Limb (tissue), 2 donors: ENCODE measurements at regions not wholly inside any gene's neighbourhood (a gene's known extent, or its start where the extent isn't known, plus 50 kb on each side); places are given as distances from the start of the nearest gene placed in this dataset.
"Not testable (repeated sequence)": the region's sequence is repeated elsewhere in the genome, so short reads cannot be mapped to it uniquely, and the experiment has no call there.

Experiments
- DNase-seq, 2 donors: peaks; one replicate each; pipeline ENCODE4 v3.0.0-alpha.2; 2016; ENCODE audit errors: extremely low spot score in 2 of 2

DNA sequence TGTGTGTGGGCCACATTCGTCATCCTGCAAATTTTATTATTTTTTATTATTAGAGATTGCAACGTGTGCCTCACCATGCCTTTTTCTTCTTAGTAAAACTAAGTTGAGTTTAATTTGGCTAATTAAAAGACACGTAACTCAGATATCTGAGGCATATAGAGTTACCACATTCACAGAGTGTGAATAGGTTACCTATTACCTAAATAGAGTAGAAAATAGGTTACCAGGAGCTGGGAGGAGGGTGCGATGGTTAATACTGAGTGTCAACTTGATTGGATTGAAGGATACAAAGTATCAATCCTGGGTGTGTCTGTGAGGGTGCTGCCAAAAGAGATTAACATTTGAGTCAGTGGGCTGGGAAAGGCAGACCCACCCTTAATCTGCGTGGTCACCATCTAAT, 116.3 kb upstream of the CARD11 start:
- not testable (repeated sequence) for DNase-seq

DNA sequence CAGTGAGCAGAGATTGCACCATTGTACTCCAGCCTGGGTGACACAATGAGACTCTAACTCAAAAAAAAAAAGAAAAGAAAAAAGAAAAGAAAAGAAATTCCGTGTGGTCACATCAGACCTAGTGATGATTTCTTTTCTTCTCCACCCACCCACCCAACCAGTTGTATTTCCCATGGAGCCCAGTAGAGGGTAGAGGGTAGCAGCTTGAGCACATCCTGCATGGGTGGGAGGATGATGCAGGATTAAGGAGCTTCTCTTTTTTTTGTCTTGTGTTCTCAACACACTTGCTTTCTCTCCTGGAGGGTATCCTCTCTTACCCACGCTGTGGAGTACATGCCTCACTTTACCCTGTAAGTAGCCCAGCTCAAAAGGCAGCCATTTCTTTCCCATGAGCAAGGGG, 118.6 kb upstream of the CARD11 start:
- DNase-seq: no peak

DNA sequence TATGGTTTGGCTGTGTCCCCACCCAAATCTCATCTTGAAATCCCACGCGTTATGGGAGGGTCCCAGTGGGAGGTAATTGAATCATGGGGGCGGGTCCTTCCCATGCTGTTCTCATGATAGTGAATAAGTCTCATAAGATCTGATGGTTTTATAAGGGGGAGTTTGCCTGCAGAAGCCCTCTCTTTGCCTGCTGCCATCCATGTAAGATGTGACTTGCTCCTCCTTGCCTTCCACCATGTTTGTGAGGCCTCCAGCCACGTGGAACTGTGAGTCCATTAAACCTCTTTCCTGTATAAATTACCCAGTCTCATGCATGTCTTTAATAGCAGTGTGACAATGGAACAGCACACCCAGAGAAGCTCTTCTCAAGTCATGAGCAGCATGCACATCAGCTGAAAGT, 119.1 kb upstream of the CARD11 start:
- DNase-seq: not testable (repeated sequence)

DNA sequence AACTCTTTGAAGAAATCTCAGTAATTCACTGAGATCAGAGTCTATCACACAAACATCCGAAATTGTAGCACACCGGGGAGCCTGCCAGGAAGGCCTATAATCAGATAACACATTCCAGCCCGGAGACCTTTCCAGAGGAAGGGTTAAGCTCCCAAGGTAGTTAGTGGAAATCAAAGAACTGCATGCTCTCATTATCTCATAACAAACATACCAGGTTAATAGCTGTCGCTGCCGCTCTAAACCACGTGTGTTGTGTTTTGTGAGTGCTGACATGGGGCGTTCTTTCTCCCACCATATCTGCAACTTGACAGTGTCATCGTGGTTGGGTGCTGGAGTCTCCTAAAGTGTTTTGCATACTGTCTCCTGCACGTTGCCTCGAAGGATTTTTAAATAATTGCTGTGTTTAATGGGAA, 120.7 kb upstream of the CARD11 start:
- no peak for DNase-seq

- DNase-seq: no peak
These were observed 122.3 kb upstream of the CARD11 start for GRCh38 chr7:3165681-3166580.

DNA sequence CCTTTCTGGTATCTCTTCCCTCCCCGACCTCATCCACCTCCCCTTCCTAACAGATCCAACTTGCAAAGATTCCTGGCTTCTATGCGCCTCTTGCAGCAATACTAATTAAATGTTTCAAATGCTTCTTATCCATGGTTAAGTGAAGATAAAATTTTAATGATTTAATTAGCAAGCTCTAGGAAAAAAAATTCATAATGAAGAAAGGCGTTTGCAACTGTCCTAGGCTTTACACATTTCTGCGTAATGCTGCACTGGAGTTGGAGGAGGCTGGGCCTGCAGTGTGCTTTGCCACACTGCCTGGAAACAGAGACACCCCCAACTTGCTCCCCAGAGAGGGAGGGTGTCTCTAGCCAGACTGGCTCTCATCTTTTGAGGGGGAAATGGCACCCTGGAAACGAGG, 123.9 kb upstream of the CARD11 start:
- no peak for DNase-seq

DNA sequence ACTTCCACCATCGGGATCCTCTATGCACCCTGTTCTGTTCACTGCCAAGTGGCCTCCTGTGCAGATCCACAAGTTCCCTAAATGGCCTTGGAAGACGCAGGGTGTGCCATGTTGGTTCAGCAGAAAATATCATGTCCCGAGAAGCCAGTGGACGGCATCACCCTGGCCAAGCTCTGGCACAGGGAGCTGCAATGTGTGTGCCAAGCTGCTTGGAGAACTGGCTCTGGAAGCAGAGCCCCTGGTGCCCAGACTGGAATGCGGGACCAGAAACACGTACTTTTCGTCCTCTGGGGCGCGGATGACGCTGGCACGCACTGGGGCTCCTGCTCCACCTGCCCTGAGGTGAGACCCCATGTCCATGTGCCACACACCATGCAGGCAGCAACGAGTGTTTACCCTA, 124.7 kb upstream of the CARD11 start:
- DNase-seq: no peak

- no peak for DNase-seq
These were observed 125.2 kb upstream of the CARD11 start for GRCh38 chr7:3168869-3169268.

- DNase-seq: no peak
These were observed 128.2 kb upstream of the SDK1 start for GRCh38 chr7:3172768-3173280.

GRCh38 chr7:3174515-3175284, 126.4 kb upstream of the SDK1 start:
- DNase-seq: no peak

DNA sequence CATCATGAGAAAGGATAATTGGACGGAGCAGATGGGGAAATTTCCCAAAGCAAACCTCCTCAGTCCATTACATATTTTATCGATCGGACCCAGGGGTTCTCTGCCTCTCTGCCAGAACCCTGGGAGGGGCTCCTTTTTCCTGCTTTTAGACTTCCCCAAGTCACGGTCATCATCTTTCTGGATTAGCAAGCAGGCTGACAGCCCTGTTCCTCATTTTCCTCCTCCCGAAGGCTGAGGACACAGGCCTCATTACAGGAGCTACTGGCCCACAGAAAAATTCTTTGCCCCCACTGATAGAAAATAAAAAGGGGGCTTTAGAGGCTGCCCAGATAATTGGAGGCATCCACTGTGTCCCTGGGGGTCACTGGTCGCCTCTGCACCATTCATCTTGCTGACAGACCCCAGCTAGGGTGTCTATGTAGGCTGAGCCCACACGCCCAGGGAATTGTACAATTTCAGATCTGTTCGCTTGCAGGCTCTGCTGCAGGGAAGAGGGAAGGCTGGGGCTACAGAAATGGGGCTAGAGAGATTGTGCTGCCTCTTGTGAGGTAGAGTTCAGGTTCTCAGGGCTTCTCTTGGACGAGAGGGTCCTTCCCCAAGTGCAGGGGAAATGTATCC, 125.7 kb upstream of the SDK1 start:
- no peak for DNase-seq

DNA sequence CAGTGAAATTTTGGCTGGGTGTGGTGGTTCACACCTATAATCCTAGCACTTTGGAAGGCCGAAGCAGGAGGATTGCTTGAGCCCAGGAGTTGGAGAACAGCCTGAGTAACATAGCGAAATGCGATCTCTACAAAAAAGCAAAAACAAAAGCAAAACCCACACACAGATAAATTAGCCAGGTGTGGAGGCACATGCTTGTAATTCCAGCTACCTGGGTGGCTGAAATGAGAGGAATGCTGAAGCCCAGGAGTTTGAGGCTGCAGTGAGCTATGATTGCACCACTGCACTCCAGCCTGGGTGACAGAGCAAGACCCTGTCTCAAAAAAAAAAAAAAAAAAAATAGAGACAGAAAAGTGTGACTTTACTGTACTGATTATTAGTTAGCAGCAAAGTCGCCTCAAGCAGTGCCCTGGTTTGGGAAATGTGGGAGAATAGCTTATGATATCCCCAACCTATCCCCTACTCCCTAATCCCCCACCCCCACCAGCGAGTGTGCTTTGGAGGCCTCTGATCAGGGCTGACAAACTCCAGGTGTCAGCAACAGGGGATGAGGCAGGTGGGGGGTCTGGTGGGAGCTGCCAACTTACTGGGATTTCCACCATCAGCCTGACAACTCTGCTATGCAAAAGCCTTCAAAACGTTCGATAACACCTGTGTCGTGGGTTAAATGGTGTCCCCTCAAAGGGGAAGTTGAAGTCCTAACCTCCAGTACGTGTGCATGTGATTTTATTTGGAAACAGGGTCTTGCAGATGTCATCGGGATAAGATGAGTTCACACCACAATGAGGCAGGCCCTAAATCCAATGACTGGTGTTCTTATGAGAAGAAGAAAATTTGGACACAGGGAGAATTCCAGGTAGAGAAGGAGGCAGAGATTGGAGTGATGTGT, 124.7 kb upstream of the SDK1 start:
- no peak for DNase-seq

- no peak for DNase-seq
These were observed 123.8 kb upstream of the SDK1 start for GRCh38 chr7:3177271-3177670.

- DNase-seq: no peak
These were observed 121.6 kb upstream of the SDK1 start for GRCh38 chr7:3179456-3179855.

GRCh38 chr7:3180604-3181003, 120.4 kb upstream of the SDK1 start:
- DNase-seq: no peak

DNA sequence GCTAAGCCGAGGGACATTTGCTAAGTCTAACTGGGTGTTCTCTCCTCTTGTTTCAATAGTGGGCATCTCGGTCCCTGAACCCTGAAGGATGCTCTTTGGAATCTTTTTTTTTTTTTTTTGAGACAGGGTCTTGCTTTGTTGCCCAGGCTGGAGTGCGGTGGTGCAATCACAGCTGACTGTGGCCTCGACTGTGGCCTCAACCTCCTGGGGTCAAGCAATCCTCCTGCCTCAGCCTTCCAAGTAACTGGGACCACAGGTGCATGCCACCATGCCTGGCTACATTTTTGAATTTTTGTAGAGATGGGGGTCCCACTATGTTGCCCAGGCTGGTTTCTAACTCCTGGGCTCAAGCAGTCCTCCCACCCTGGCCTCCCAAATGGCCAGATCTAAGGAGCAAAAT, 119.0 kb upstream of the SDK1 start:
- not testable (repeated sequence) for DNase-seq

DNA sequence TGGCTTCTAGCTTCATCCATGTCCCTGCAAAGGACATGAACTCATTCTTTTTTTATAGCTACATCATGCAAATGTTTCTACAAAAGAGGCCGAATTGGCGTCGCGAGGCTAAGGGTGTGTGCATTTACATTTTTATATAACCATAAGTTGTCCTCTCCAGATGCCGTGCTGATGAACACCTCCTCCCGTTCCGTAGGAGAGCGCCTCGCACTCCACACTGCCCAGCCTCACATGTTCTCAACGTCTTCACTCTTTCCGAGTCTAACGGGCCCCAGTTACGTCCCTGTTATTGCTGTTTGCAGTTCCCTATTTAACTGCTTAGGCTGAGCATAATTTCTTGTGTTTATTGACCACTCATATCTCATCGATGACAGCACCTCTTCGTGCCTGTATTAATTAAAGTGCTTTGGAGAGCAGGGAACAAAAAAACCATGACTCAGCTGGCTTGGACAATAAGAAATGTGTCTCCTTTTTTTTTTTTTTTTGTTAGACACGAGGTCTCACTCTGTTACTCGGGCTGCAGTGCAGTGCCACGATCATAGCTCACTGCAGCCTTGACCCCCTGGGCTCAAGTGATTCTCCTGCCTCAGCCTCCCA, 113.5 kb upstream of the SDK1 start:
- DNase-seq: no peak

DNA sequence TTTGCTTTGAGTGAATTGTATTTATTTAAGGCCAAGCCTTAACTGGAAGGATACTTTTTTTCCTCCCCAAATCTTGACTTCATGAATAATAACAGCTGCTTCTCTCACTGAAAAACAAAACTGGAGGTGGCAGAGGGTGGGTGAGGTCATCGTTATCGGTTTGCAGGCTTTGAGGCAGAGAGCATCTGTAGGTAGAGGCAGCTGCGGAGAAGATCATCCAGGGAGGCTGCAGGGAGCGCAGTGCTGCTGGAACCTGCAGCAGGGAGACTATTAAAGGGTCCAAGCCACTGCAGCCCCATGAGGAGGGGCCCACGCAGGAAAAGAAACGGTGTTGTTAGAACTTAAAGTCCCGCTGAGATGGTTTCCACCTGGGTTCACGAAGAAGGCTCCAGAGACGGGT, 112.1 kb upstream of the SDK1 start:
- DNase-seq: no peak

GRCh38 chr7:3191548-3191947, 109.5 kb upstream of the SDK1 start:
- DNase-seq: no peak

DNA sequence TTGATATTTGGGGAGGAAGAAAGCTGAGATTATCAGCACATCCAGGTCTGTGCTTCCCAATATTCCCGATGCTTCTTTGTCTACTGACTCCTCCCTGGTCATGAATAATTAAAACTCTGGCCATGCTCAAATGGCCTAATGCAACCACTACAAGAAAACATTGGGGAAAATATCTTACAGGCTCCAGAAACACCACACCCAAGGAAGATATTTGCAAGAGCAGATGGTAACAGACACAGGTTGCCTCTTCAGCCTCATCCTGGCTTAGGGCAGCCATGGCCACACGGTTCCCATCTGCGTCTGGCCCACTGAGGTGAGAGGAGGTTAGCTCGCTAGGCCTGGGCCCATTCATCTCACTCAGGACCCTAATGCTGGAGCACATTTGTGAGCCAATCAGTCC, 108.4 kb upstream of the SDK1 start:
- DNase-seq: no peak
